HG03095 (cell line): ENCODE measurements at regions not wholly inside any gene's neighbourhood (a gene's known extent, or its start where the extent isn't known, plus 50 kb on each side); places are given as distances from the start of the nearest gene placed in this dataset.

Experiments used
- ATAC-seq: cut with Tn5 transposase; IDR thresholded peaks from one replicate; pipeline ENCODE4 v1.9.1; 2021; ENCODE audit warnings: moderate library complexity; ENCODE audit not compliant: unreplicated experiment

DNA sequence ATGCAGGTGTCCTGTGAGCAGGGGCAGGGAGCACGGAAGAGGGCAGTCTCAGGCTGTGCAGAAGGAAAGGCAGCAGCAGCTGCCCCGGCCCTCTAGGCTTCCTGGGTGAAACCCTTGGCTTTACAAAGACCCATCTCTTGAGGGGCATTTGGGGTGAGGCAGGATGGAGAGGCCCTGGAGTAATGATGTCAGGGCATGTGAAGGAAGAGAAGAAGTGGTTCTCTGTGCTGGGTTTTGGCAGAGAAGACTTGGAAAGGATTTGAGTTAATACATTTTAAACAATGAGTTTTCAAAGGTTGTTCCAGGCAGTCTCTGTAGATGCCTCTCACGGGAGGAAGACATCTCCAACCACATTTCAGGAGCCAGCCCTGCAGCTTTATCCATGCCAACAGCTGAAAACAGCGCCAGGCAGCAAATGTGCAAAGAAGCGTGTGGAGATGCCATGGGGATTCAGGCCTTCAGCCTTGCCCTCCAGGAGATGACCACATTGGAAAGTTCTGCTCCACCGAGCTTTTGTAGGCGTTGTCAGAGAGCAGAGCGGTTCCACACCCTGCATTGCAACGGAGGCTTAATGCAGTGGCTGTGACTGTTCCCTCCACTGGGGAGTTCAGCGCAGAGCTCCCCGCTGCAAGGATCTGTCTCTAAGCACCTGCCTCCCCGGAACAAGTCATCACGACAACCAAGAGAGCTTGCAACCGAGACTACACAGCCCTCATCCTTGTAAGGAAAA is 322.8 kb downstream of the UQCRFS1 start:
- ATAC-seq, result no peak

DNA sequence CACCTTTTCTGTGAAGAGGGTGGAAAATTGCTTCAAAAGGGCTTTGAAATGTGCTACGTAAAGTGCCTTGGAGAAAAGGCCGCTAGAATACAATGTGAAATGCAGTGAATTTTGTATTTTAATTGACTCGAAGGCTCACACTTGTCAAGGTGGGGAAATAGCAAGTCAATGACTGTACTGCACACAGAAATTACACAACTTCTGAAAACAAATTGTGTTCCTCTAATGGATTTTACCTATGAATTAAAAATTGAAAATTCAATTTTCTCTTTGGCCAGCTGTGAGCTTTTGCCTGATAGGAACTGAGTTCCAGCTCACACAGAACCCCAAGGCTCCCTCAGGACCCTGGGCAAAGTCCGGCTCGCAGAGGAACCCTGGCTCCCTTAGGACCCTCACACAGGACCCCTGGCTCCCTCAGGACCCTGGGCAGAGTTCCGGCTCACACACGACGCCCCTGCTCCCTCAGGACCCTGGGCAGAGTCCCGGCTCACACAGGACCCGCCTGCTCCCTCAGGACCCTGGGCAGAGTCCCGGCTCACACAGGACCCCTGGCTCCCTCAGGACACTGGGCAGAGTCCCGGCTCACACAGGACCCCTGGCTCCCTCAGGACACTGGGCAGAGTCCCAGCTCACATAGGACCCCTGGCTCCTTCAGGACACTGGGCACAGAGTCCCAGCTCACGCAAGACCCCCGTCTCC is 324.9 kb downstream of the UQCRFS1 start:
- ATAC-seq, result no peak

DNA sequence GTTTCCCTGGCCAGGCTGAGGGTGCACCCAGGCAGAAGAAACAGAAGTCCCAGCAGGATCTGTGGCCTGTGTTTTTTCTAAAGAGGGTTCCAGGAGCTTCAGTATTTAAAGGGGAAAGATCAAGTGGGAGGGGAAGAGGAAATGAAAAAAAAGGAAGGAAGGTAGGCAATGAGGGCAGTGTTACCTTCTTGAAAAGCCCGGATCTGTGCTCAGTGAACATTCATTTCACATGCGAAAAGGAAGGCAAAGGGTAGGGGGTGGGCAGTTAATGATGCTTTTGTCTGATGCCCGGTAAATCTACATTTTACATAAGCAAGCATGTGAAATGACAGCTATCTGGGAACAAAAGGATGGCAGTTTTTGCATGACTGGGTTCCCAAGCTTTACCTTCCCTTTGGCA is 326.2 kb downstream of the UQCRFS1 start:
- no peak for ATAC-seq

DNA sequence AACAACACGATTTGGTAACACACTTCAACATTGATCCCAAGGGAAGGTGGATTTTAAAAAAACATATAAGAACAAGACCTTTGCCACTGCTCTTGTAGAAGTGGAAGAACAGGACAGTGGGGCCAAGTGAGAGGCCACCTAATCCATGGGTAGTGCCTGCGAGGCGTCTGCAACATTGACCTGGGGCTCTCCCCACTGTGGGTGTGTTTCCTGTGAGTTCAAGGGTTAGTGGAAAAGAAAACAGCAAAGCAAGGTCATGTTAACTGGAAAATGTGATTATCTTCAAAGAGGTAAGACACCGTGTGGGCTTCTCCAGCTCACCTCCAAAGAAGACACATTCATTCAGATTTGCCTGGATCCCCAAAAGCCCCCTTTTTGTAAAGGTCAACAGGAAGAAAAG is 327.0 kb downstream of the UQCRFS1 start:
- no peak for ATAC-seq

DNA sequence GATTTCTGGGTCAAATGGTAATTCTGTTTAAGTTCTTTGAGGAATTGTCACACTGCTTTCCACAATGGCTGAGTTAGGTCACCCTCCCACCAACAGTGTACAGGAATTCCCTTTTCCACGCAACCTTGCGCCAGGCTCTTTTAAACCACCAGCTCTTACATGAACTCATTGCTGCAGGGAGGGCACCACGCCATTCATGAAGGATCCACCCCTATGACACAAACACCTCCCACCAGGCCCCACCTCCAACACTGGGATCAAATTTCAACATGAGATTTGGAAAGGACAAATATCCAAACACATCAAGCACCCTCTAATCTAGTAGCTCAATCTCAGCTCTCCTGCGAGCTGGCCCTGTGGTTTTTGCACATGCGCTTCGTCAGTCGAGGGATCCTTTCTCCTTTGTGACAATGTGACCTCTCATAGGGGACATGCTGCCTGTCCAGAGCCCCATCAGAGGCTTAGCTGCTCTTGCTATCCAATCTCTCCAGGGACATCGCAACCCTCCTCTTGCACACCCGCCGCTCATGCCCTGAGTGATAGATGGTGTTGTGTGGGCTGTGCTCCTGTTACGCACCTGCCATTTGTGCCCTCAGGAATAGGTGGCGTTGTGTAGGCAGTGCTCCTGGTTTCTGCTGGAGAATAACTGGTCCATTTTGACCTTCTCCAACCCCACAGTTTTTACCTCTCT is 328.0 kb downstream of the UQCRFS1 start:
- no peak for ATAC-seq

DNA sequence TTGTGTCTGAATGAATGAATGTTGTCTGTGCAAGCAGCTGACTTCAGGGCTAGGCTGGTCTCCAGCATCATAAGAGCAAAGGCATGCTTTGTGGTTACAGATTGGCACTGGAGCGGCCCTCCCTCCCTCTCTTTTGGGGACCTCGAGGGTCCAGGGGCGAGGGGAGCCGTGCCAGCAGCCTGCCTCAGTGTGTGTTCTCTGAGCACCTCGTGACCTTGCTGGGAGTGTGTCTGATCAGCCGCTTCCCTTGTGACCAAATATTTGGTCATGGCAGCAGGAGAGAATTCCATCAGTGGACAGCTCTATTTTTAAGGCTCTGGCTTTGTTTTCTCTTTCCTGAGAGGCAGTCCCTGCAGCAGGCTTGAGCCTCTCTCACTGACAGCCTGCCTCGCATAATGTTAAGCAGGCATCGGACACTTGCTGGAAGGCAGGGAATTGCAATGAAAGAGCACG is 329.7 kb downstream of the UQCRFS1 start:
- ATAC-seq, result no peak

DNA sequence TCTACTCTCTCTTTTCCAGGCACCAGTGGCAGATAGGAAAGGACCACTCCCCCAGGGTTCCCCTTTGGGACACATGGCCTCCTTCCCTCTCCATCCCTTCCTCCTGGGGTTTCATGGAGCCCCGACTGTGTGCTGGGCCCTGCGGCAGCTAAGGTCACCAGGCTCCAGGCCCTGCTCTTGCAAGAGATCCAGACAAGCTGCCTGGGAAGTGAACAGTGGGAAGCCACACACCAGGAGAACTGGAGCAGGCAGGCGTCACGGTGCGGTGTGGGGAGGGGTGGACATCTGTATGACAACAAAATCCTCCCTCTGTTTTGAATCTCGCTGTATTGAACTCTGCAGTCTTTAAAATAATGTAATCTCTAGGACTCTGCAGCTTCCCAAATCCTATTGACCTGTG is 330.1 kb downstream of the UQCRFS1 start:
- no peak for ATAC-seq

DNA sequence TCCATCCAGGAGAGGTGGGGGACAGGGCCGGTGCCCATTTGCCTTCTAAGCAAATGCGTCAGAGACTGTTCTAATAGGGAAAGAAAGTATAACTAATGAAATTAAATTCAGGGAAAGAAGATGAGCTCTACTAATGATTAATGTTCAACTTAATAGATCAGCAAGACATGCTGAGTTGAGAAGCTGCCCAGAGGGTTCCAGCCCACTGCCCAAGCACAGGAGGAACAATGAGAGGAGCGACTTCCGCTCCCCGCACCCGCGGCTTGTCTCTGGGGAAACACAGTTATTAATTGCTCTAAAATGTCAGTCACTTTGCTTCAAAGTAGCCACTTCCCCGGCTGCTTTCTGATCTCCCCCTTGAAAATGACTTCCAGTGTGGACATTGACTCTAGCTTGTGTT is 331.3 kb downstream of the UQCRFS1 start:
- no peak for ATAC-seq

DNA sequence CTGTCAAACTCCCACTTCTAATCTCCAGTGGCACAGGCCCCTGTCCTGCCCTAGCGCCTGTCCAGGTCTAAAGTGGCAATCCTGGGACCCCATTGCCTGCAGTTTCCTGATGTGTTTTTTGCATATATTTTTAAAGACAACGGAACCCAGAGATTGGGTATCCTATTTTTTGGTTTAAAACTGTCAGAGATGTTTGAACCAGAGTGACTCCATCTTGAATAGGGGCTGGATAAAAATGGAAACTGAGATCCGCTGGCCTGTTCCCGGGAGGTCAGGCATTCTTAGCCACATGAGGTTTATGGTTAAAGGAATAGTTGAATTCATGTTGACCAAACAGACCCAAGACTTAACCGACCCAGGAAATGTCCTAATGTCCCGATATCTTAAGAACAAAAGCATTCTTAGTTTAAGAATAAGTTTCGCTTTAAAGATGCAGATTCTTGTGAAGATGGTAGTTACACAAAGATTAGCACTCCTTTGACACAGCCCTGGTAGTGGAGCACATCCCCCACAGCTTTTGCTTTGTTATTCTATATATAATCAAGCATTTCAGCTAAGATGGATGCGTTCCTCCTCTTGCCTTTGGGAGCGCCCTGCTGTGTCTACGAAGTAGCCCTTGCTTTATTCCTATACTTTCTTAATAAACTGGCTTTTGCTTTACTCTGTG is 332.1 kb downstream of the UQCRFS1 start:
- ATAC-seq, result no peak

DNA sequence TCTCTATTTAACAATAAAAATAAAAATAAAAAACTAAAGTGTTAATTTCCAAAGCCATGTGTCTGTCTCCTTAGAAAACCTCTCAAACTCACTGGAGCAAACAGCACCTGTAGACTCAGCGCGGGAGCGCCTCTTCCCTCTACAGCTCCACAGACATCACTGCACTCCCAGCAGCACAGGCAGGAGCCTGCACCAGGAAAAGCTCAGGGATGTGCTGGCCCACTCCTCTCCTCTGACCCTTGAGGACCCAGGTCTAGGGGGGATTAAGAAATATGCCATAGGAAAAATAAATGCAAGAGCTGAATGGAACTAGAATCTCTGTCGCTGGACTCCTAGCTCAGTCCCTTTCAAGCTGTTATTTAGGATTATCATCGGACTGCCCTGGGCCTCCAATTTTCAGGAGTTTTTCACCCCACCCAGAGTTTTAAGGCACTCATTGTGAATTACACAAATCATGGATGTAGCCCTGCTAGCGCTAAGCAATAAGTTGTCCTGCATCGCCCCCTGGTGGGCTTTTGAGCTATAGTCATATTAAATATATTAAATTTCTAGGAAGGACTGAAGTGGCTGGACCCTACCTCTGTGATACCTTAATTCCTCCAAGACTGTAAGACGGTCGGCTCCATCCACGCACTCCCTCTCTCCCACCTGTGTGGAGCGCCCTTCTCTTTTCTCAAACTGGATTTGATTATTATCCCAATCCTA is 333.9 kb downstream of the UQCRFS1 start:
- ATAC-seq, result no peak

DNA sequence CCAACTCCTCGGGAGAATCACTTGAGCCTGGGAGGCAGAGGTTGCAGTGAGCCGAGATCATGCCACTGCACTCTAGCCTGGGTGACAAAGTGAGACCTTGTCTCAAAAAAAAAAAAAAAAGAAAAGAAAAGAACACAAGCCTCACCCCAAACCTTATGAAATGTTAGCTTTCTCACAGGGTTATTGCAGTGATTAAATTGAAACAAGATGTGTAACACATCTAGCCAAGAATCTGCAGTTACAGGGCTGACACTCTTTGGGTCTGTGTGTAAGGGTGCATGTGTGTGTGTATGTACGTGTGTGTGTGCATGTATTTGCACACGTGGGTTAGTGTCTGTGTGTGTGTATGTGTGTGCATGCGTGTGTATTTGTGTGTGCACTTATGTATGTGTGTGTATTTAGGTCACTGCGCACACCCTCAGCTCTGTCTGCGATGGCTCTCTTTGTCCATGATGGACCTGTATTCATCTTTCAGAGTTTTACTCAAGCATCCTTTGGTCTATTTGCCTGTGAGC is 336.3 kb downstream of the UQCRFS1 start:
- no peak for ATAC-seq

DNA sequence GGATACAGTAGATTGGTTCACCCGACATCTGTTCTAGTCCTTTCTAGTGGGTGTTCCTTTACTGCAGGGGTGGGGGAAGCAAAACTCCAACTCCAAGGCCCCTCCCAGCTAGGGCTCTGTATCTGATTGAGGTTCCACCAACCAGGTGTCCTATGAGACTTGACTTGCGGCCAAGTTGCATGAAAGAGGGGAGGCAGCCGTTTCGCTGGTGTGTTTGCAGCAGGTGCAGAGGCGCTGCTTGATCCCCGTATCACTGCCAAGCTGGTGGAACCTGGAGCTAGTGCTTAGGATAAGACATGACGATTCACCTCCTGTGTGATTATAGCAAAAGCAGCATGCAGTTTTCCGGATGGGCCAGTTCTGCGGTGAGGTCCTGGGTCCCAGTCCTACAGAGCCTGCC is 338.2 kb downstream of the UQCRFS1 start:
- no peak for ATAC-seq

DNA sequence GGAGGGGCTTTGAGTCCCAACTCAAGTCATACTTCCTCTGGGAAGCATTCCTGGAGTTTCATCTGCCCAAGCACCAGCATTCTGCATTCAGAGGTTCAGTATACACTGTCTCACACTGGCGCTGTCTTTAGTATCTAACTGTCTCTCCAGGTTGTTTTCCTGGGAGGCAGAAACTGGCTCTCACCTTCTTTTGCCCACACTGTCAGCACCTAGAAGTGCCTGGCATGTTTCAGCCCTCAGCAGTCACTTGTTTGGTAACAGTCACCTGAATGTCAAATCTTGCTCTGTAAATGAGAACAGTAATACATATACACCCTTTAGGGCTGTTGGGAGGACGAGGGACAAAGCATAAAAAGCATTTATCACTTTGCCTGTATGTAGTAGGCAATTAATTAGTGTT is 339.6 kb downstream of the UQCRFS1 start:
- ATAC-seq, result no peak

DNA sequence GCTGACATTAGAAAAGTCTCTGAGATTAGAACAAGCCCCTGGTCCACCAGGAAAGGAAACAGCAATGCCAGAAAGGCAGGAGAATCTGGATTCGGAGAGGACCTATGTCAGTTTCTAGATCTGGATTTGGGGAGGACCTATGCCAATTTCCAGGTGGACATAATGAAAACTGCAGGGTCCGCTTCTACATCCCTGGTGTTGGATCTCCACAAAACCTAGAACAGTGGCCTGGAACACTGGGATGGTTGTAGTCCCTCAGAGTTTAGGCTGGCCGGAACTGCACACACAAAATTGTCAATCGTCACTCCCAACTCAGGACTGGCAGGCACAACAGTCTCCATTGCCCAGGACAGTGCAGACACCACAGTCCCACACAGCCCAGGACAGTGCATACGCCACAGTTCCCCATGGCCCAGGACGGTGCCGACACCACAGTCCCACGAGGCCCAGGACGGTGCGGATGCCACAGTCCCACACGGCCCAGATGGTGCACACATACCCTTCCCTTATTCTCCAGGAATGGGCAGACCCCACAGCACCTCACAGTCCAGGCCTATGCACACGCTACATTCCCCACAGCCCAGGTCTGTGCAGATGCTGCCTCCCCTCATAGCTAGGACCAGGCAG is 341.7 kb downstream of the UQCRFS1 start:
- no peak for ATAC-seq

DNA sequence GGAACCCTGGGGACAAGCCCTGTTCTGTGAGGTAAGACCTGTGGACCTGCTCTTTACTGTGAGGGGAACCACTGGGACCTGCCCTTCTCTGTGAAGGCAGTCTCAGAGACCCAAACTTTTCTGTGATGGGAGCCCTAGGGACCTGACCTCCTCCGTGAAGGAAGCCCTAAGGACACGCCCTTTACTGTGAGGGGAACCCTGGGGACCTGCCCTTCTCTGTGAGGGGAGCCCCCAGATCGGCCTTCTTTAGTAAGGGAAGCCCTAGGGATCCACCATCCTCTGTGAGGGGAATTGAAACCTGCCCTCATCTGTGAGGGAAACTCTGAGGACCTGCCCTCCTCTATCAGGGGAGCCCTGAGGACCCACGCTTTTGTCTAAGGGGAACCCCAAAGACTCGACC is 343.5 kb downstream of the UQCRFS1 start:
- no peak for ATAC-seq

DNA sequence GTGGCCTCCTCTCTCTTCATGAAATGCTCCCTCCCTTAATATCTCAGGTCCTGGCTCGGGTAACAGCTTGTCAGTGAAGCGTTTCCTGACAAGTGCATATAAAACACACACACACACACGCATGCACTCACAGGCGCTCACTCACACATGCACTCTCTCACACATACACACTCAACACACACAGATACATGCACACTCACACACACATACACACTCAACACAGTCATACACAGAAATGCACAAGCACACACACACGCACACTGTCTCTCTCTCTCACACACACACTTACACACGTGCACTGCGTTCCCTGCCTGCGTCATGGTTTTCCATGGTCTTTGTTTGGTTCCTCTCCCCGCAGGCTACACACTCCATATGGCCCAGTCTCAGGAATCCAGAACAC is 344.1 kb downstream of the UQCRFS1 start:
- ATAC-seq, result no peak

DNA sequence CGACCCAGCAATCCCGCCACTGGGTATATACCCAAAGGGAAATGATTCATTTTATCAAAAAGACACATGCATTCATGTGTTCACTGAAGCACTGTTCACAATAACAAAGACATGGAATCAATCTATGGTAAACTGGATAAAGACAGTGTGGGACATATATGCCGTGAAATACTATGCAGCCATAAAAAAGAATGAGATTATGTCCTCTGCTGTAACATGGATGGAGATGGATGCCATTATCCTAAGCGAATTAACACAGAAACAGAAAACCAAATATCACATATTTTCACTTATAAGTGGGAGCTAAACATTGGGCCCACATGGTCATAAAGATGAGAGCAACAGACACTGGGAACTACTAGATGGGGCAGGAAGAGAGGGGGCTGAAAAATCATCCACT is 345.0 kb downstream of the UQCRFS1 start:
- ATAC-seq, result no peak

DNA sequence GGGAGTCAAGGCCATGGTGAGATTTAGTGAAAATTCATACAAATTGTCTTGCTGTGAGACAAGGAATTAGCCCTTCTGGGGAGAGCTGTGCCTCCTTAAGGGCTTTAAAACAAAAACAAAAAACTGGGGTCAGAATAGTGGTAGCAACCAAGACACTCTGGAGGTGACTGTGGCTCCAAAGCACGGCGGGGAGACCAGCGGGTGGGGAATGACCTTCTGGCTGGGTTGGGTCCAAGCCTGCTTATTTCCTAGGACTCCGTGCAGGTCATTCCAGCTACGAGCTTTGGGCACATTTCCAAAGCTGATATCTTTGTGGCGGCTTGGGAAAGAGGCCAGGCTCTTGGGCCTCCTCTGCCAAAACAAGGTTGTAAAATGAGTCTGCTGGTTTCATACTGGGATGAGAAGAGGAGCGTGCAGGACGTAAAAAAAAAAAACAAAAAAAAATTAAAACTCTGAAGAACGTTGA is 348.3 kb downstream of the UQCRFS1 start:
- no peak for ATAC-seq

DNA sequence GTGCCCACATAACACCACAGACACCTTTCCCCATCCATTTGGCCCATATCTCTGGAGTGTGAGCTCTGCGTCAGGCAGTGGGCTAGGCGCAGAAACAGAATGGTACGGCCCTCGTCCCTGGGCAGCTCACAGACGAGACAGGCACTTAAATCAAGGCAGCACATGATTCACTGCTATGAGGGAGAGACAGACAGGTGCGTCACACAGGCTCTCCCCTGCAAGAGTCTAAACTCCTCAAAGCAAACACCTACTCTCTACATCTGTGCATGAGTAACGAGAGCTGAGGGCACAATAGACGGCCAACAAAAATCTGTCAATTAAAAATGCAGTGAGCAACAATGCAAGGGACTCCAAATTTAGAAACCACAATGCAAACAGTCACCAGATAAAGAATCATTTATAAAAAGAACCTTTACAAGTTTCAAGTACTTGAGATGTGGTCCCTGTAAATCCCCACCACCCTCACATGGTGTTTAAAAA is 348.9 kb downstream of the UQCRFS1 start:
- no peak for ATAC-seq

DNA sequence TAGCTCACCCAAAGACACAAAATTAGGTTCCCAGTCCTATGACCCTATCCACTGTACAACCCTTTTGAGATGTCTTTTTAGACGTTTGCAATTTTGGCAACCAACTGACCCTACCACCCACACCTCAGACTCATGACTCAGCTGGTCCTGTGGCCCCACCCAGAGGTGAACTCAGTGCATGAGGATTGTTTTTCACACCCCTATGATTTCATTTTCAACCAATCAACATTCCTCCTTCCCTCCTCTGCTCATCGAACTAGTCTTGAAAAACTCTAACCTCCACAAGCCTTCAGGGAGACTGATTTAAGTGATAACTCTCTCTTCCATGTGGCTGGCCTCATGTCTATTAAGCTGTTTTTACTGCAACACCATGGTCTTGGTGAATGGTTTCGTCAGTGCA is 350.7 kb downstream of the UQCRFS1 start:
- no peak for ATAC-seq
